GM12892 (cell line): ENCODE measurements at regions not wholly inside any gene's neighbourhood (a gene's known extent, or its start where the extent isn't known, plus 50 kb on each side); places are given as distances from the start of the nearest gene placed in this dataset.

Experiments used
- DNase-seq: peaks from one replicate; pipeline ENCODE4 v3.0.0; 2011; ENCODE audit not compliant: insufficient read length
- FAIRE-seq: peaks from 2 replicates; lab custom pipeline; 2011; peaks lifted over from hg19 to GRCh38; lab: Jason Lieb, UNC
- POLR2A ChIP-seq: IDR thresholded peaks from 2 replicates; pipeline ENCODE4 v1.6.1; 2011; ENCODE audit warnings: low read depth, low read length, control low read depth
- POLR2AphosphoS5 ChIP-seq: IDR thresholded peaks from 2 replicates; pipeline ENCODE4 v1.6.1; 2011; ENCODE audit warnings: low read depth, low read length, control low read depth
- TAF1 ChIP-seq: IDR thresholded peaks from 2 replicates; pipeline ENCODE4 v1.6.1; 2011; ENCODE audit warnings: low read depth, mild to moderate bottlenecking, control low read depth, low read length, borderline replicate concordance

- DNase-seq (no peak), FAIRE-seq (no peak)
- no peak for TF ChIP-seq TAF1
- no peak for TF ChIP-seq POLR2AphosphoS5
- no peak for TF ChIP-seq POLR2A
These were observed 125.6 kb upstream of the TMEM106B start for GRCh38 chr7:12085516-12085915.

DNA sequence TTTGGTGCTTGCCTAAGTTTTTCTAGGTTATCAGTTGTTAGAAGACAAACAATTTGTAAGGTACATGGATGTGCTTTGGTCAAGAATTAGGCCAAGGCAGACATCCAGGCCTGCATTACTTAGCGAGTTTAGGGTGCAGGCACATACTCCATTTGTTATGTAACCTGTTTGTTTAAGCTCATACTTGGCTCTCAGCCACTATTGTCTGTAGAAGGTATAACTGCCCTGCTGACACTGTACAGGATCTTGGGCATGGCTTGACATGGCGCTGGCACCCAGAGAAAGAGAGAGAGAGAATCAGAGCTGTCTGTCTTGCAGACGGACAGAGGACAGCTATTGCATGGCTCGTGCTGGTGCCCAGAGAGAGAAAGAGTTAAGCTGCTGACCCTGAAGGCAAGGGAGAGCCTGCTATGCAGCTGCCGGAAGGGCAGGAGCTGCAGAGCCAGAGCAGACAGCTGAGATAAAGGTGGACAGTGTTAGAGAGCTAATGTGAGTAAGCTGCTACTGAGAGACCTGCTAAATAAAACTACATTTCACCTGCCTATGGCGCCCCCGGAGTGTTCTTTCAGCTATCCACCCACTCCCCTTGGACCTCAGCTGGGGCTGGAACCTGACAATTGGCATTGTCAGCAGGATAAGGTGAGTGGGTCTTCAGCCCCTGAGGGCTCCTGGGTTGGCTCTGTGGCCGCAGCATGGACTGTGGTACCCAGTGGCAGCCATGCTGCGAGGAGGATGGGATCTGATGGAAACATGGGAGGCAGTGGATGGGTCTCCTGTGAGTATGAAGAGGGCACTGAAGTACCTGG is 120.9 kb upstream of the TMEM106B start:
- DNase-seq (no peak), FAIRE-seq (no peak)
- TF ChIP-seq POLR2A (no peak), POLR2AphosphoS5 (no peak)

- no peak for FAIRE-seq
These were observed 120.3 kb upstream of the TMEM106B start for GRCh38 chr7:12090757-12091221.

DNA sequence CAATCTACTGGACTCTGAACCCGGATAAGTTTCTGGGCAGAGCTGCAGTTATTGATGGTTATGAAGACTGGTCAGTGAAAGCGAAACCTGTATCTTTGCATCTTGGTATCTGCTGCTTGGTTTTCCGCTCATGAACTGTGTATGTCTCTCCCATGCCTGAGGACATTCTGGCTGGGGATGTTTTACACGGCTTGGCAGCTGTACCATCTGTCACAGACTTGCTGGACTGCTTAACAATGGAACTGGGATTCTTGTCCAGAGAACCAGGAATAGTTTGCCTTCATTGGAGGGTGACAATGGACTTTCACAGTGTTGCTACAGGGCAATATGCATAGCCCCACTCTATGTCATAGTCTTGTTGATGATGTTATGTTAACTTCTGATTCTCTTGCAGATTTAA is 119.9 kb upstream of the TMEM106B start:
- no peak for DNase-seq
- no peak for FAIRE-seq

More at GRCh38 chr7:12090757-12091221, 120.3 kb upstream of the TMEM106B start:
- no peak for DNase-seq
- TF ChIP-seq POLR2A: no peak

GRCh38 chr7:12092499-12093130 is 118.5 kb upstream of the TMEM106B start:
- FAIRE-seq: no peak
- TF ChIP-seq POLR2A (no peak), TAF1 (no peak), POLR2AphosphoS5 (no peak)
- no peak for DNase-seq

More for the DNA sequence above, 119.9 kb upstream of the TMEM106B start:
- TF ChIP-seq TAF1 (no peak), POLR2AphosphoS5 (no peak), POLR2A (no peak)

GRCh38 chr7:12093365-12093764 is 117.7 kb upstream of the TMEM106B start:
- TF ChIP-seq POLR2A (no peak), TAF1 (no peak), POLR2AphosphoS5 (no peak)
- no peak for FAIRE-seq
- DNase-seq: no peak

DNA sequence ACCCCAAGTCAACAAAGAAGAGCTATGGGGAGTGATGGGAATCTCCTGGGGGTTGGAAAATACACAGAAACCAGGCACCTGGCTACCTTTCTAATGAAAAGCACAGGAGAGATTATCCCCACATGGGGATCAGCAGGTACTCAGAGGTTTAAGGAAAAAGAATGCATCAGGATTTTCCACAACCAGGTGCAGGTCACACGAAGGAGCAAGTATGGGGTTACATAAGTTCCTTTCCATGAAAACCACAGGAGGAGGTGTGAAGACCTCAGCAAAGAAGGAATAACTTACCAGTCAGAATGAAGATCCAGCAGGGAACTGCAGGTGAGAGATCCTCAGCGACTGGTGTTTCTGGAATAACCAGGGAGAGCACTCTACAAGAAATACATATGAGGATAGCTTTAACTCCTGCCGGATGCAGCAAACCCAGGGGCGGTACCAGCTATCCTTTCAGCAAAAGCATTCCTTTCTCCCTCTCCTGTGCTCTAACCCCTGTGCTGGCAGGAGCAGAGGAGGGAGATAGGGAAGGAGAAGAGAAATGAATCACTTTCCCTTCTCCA is 116.7 kb upstream of the TMEM106B start:
- DNase-seq (no peak), FAIRE-seq (no peak)
- TF ChIP-seq POLR2A (no peak), POLR2AphosphoS5 (no peak), TAF1 (no peak)

- FAIRE-seq: no peak
- DNase-seq: no peak
These were observed 109.0 kb upstream of the TMEM106B start for GRCh38 chr7:12102126-12102525.

GRCh38 chr7:12102527-12102926 is 108.6 kb upstream of the TMEM106B start:
- no peak for TF ChIP-seq TAF1
- TF ChIP-seq POLR2A: no peak
- TF ChIP-seq POLR2AphosphoS5: no peak
- FAIRE-seq: no peak
- DNase-seq: no peak

More at GRCh38 chr7:12102126-12102525, 109.0 kb upstream of the TMEM106B start:
- no peak for TF ChIP-seq POLR2A
- no peak for TF ChIP-seq TAF1
- no peak for TF ChIP-seq POLR2AphosphoS5

DNA sequence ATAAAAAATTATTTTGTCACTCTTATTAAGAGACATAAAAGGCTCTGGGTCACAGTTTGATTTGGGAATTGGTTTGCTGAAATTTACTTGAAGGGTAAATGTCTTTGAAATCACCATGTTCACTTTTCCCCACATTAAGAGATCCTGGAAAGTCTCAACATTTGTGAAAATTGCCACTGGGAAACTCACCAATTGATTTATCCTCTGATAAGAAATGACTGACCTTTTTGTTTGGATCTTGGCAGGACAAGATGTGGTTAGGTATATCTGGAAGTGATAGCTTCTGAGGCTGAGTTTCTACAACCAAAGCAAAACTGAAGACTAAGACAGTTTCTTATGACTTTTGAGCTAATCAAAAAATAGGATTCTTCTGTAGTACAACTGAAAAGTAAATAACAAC is 107.1 kb upstream of the TMEM106B start:
- no peak for FAIRE-seq

DNA sequence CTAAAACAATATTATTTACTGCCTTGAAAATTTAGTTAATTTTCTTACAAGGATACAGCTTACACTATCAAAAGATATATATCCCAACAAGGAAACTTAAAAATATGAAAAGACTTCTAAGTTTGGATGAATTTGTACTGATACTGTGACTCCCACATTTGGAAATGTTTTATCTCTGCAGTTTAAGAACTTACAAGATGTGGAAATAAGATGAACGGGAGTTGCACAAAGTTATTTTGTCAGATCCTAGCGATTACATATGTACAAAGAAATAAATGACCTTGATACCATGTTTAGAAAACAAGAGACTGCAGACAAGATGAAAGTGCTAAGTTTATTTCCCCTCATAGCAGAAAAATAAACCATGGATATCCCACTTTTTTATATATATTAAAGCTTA is 103.7 kb upstream of the TMEM106B start:
- FAIRE-seq: no peak
- TF ChIP-seq TAF1 (no peak), POLR2A (no peak), POLR2AphosphoS5 (no peak)
- DNase-seq: no peak

More for the DNA sequence above, 107.1 kb upstream of the TMEM106B start:
- no peak for DNase-seq
- TF ChIP-seq POLR2A: no peak
- no peak for TF ChIP-seq TAF1
- no peak for TF ChIP-seq POLR2AphosphoS5

DNA sequence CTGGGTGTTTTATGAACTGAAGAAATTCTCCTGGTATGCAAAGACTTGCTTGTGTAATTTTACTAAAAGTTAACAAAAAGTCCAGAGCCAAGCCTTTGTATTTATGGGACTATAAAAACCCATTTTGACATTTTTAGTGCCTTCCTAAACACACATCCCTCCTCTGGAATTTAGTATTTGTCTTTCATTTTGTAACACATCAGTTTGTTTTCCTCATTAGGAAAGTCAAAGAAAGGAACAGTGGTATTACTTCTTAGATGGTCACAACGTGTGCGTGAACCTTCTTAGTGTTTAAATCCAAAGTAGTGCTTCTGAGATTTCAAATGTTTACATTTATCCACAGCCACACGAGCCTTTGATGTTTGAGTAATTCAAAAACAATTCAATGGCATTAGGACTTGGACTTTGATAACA is 103.2 kb upstream of the TMEM106B start:
- TF ChIP-seq POLR2AphosphoS5 (no peak), POLR2A (no peak), TAF1 (no peak)
- DNase-seq: no peak
- FAIRE-seq: no peak

- TF ChIP-seq TAF1 (no peak), POLR2AphosphoS5 (no peak), POLR2A (no peak)
- DNase-seq (no peak), FAIRE-seq (no peak)
These were observed 100.7 kb upstream of the TMEM106B start for GRCh38 chr7:12110425-12110824.
